DND-41 (cell line): ENCODE measurements at regions not wholly inside any gene's neighbourhood (a gene's known extent, or its start where the extent isn't known, plus 50 kb on each side); places are given as distances from the start of the nearest gene placed in this dataset.

ENCODE experiments used
- ATAC-seq: fragments of 200-7000 bp; cut with Tn5 transposase; 3 replicates; pipeline ENCODE4 v1.9.1; 2021; ENCODE audit warnings: low read depth; ENCODE audit not compliant: insufficient read depth
- DNase-seq: peaks from one replicate; pipeline ENCODE4 v3.0.0-alpha.2; 2020
- H2AFZ ChIP-seq: 2 replicates; pipeline ENCODE4 v1.6.0; 2012; ENCODE audit warnings: low read depth, low read length
- H3K27ac ChIP-seq: 2 replicates; pipeline ENCODE4 v1.5.1; 2012; ENCODE audit warnings: low read length, inconsistent platforms
- H3K27me3 ChIP-seq: fragments of 200-600 bp; sonication (generic); 2 replicates; pipeline ENCODE4 v1.6.0; 2012; ENCODE audit warnings: low read length, mild to moderate bottlenecking, inconsistent platforms; ENCODE audit not compliant: insufficient read depth, poor library complexity
- H3K36me3 ChIP-seq: 2 replicates; pipeline ENCODE4 v1.5.1; 2012; ENCODE audit warnings: low read length, inconsistent platforms; ENCODE audit not compliant: insufficient read depth
- H3K4me1 ChIP-seq: 2 replicates; pipeline ENCODE4 v1.5.1; 2012; ENCODE audit warnings: mild to moderate bottlenecking, low read length; ENCODE audit not compliant: insufficient read depth
- H3K4me2 ChIP-seq: 2 replicates; pipeline ENCODE4 v1.6.0; 2012; ENCODE audit warnings: mild to moderate bottlenecking, moderate library complexity, low read length, inconsistent platforms; ENCODE audit not compliant: insufficient read depth
- H3K4me3 ChIP-seq, 2 experiments: fragments of 200-600 bp in 1 of 2; shearing (Covaris generic) in 1 of 2; 2 replicates each; pipeline ENCODE4 v1.5.1; 2012 to 2016; ENCODE audit warnings: inconsistent platforms in 2 of 2, low read length in 2 of 2, mild to moderate bottlenecking in 2 of 2, low read depth in 1 of 2, moderate library complexity in 1 of 2
- H3K79me2 ChIP-seq: 2 replicates; pipeline ENCODE4 v1.6.0; 2012; ENCODE audit warnings: low read length, inconsistent platforms; ENCODE audit not compliant: insufficient read depth
- H3K9ac ChIP-seq: 2 replicates; pipeline ENCODE4 v1.6.0; 2012; ENCODE audit warnings: low read depth, mild to moderate bottlenecking, inconsistent platforms, low read length, moderate library complexity
- H3K9me3 ChIP-seq: 2 replicates; pipeline ENCODE4 v1.5.1; 2012; ENCODE audit warnings: low read length, moderate library complexity, mild to moderate bottlenecking, inconsistent platforms; ENCODE audit not compliant: insufficient read depth, severe bottlenecking
- H4K20me1 ChIP-seq: 2 replicates; pipeline ENCODE4 v1.6.0; 2012; ENCODE audit warnings: low read length; ENCODE audit not compliant: insufficient read depth
- CTCF ChIP-seq: IDR thresholded peaks from 2 replicates; pipeline ENCODE4 v1.5.1; 2012; ENCODE audit warnings: borderline replicate concordance, low read length, moderate library complexity, mild to moderate bottlenecking; ENCODE audit not compliant: poor library complexity, severe bottlenecking; ENCODE audit errors: extremely low read depth
- EZH2 ChIP-seq: IDR thresholded peaks from 3 replicates; pipeline ENCODE4 v1.6.1; 2012; ENCODE audit warnings: borderline replicate concordance, low read depth, mild to moderate bottlenecking, moderate library complexity, low read length, inconsistent platforms; ENCODE audit not compliant: severe bottlenecking

- no peak for TF ChIP-seq CTCF
- no peak for TF ChIP-seq EZH2
- no peaks in the 10 kb centered on the region for H3K27me3 ChIP-seq
- DNase-seq: no peak
- no peak for ATAC-seq
- H3K9me3 ChIP-seq: no peaks in the 10 kb centered on the region
- H4K20me1 ChIP-seq: no peaks in the 10 kb centered on the region
- no peak overlapping the region for H3K27ac ChIP-seq
- no peaks in the 10 kb centered on the region for H3K4me1 ChIP-seq
- H3K4me3 ChIP-seq: no peak overlapping the region
- no peaks in the 10 kb centered on the region for H3K36me3 ChIP-seq
- no peak overlapping the region for H3K4me2 ChIP-seq
- H3K9ac ChIP-seq: no peak overlapping the region
- no peaks in the 10 kb centered on the region for H3K79me2 ChIP-seq
- no peak overlapping the region for H2AFZ ChIP-seq
These were observed 80.7 kb upstream of the NETO1 start for GRCh38 chr18:72948439-72948838.

GRCh38 chr18:72942766-72943165 is 75.0 kb upstream of the NETO1 start:
- Histone ChIP-seq H3K4me2 (no peak overlapping the region), H4K20me1 (no peaks in the 10 kb centered on the region), H3K27ac (no peak overlapping the region), H3K9ac (no peak overlapping the region), H3K27me3 (no peaks in the 10 kb centered on the region), H3K9me3 (no peaks in the 10 kb centered on the region), H3K4me1 (no peaks in the 10 kb centered on the region), H2AFZ (no peak overlapping the region), H3K36me3 (no peaks in the 10 kb centered on the region), H3K4me3 (no peak overlapping the region), H3K79me2 (no peaks in the 10 kb centered on the region)
- TF ChIP-seq EZH2: no peak
- TF ChIP-seq CTCF: no peak
- DNase-seq (no peak), ATAC-seq (no peak)

- Histone ChIP-seq H3K4me3 (no peak overlapping the region), H3K9ac (no peak overlapping the region), H3K27ac (no peak overlapping the region), H3K27me3 (no peaks in the 10 kb centered on the region), H2AFZ (no peak overlapping the region), H3K4me2 (no peak overlapping the region), H3K79me2 (no peaks in the 10 kb centered on the region), H3K36me3 (no peaks in the 10 kb centered on the region), H4K20me1 (no peaks in the 10 kb centered on the region), H3K4me1 (no peaks in the 10 kb centered on the region), H3K9me3 (no peaks in the 10 kb centered on the region)
- DNase-seq: no peak
- no peak for TF ChIP-seq EZH2
- no peak for TF ChIP-seq CTCF
- ATAC-seq: no peak
These were observed 73.2 kb upstream of the NETO1 start for GRCh38 chr18:72940986-72941385.

GRCh38 chr18:72940509-72940908 is 72.7 kb upstream of the NETO1 start:
- Histone ChIP-seq H3K4me1 (no peaks in the 10 kb centered on the region), H3K27ac (no peak overlapping the region), H3K4me2 (no peak overlapping the region), H3K36me3 (no peaks in the 10 kb centered on the region), H3K79me2 (no peaks in the 10 kb centered on the region), H2AFZ (no peak overlapping the region), H3K4me3 (no peak overlapping the region), H3K27me3 (no peaks in the 10 kb centered on the region), H3K9ac (no peak overlapping the region), H4K20me1 (no peaks in the 10 kb centered on the region), H3K9me3 (no peaks in the 10 kb centered on the region)
- ATAC-seq (no peak), DNase-seq (no peak)
- no peak for TF ChIP-seq EZH2
- TF ChIP-seq CTCF: no peak
